GM18858 (cell line): ENCODE measurements at regions not wholly inside any gene's neighbourhood (a gene's known extent, or its start where the extent isn't known, plus 50 kb on each side); places are given as distances from the start of the nearest gene placed in this dataset.

Experiments
- ATAC-seq: cut with Tn5 transposase; IDR thresholded peaks from one replicate; pipeline ENCODE4 v1.9.1; 2021; ENCODE audit not compliant: unreplicated experiment

DNA sequence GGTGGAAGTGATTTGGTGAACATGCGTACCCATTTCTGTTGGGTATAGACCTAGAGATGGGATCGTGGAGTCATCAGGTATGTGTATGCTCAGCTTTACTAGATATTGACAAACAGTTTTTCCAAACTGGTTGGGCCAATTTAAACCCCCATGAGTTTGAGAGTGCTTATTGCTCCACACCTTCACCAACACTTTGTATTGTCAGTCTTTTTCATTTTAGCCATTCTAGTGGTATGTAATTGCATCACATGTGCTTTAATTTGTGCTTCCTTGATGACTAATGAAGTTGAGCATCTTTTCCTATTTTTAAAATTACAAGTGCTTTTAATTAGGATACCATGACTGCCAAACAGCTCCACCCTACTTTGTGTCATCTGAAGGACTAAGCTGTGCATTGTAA, 158.9 kb upstream of the AKIRIN2 start:
- ATAC-seq, result no peak

DNA sequence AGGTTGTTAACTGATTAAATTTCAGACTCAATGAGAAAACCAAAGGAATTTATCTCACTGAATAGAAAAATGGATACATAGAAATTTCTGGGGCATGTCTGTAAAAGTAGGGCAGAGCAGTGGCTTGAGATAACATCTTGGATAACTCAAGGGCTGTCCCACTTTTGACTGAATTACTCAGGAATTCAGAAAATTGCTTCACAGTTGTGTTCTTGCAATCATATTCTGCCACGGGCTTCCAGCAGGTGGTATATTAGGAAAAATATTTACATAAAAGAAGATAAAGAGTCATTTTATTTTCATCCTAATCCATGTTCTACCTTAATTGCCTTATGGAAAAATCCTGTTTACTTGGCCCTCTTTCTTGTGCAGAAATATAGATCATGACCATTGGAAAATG, 156.4 kb upstream of the AKIRIN2 start:
- ATAC-seq, result no peak

DNA sequence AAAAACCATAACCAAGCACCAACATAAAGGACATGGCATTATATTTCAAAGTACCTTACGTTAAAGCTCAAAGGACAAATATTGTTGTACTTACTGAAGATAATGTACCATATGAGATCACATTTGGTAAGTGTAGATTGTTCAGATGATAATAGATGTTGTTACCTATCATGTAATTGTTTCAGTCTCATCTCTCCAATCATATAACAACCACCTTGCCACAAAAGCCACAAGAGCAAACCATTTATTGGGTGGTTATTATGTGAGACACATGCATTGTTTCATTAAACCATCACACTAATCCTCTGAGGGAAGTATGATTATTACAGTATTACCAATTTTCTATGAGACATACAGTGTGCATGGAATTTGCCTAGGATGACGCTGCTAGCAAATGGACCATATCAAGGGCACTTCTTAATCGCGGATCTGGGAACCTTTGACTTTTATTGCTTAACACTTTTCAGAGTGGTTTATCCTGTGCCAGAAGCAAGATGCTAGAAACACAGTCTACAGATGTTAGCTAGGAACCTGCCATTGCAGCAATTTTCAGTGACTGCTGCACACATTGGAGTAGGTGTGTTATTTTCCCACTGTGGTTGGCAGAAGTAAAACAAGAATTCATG, 149.8 kb upstream of the AKIRIN2 start:
- ATAC-seq, result no peak

DNA sequence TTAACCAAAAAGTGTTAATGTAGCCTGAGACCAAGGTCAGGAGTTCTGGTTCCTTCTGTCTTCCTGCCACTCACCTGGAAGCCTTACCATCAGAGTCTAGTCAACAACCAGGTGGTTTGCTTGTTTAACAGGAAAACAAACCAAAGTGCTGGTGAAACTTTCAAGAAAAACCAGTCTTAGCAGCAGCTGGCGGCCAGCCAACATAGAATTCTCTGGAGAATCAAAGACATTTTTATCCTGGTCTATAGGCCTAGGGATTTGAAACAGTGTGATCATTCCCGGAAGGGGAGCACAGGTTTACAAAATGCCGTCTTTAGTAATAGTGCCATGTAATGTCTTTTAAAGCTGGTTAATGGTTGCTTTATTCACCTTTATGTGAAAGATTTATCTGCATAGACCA, 146.6 kb upstream of the AKIRIN2 start:
- no peak for ATAC-seq

DNA sequence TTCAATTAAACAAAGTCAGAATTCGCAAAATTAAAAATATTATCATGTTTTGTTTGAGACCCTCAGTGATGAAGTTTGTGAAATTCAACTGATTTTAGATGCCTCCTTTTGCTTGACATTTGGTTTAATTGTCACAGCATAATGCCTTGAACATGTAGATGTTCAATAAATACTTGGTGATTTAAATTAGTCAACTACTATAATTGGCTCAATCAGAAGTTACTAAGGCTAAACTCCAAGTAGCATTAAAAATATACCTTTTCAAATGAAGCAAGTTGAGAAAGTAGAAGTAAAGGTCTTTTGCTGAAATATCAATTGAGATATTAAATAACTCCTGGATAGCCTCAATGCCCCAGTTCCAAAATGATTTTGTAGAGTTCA, 145.8 kb upstream of the AKIRIN2 start:
- no peak for ATAC-seq

DNA sequence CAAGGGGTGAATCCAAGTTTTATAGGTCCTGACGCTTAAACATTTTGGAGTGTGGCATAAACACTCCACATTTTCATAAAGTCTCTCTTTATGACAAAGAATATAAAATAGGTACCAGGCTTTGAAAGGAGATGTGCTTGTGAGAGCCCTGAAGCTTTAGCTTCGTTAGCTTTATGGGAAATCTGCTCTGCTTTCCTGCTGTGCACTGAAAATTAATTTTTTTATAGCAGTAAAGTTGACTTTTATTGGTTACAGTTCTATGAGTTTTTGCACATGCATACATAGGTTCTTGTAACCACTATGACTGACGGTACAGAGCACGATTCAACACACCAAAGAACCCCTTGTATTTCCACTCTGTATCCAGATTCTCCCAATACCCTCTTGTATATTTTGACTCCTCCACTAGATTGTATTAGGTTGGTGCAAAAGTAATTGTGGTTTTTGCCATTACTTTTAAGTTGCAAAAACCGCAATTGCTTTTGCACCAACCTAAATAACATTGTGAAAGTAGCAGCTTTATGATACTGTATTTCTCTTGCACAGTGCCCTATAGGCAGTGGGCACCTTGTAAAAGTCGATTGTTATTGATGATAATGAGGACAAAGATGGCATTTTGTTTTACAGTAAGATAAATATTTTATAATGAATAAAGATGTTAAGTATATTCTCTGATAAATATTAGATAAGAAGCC, 145.2 kb upstream of the AKIRIN2 start:
- no peak for ATAC-seq

DNA sequence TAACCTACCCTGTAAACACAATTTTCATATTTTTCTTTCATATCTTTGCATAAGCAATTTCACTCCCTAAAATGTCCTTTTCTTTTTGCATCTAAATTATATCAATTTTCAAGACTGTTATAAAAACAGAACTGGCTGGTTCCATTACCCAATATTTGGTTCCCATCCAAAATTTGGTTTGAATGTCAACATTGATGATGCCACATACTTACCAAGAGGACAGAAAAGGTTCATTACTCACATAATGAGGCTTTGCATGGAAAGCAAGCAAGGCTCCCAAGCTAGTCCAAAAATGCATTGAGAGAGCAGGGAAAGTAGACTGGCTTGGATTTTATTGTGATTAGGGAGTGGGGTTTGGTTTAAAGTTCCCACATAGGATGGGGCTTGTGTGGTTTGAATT, 144.4 kb upstream of the AKIRIN2 start:
- ATAC-seq, result no peak

DNA sequence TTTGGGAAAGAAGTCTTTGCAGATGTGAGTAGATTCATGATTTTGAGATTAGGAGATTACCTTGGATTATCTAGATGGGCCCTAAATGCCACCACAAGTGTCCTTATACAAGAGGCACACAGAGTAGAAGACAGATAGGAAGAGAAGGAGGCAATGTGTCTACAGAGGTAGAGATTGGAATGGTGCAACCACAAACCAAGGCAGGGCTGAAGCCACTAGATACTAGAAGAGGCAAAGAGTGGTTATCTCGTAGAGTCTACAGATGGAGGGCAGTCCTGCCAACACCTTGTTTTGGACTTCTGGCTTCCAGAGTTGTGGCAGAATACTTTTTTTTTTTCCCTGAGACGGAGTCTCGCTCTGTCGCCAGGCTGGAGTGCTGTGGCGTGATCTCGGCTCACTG, 138.3 kb upstream of the AKIRIN2 start:
- no peak for ATAC-seq

DNA sequence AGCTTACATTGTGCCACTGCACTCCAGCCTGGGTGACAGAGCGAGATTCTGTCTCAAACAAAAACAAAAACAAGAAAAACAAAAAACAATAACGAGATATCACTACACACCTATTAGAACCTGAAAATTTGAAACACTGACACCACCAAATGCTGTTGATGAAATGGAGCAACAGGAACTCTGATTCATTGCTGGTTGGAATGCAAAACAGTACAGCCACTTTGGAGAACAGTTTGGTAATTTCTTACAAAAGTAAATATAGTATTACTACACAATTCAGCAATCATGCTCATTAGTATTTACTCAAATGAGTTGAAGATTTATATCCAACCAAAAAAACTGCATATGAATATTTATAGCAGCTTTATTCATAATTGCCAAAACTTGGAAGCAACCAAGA, 135.8 kb upstream of the AKIRIN2 start:
- ATAC-seq, result no peak

DNA sequence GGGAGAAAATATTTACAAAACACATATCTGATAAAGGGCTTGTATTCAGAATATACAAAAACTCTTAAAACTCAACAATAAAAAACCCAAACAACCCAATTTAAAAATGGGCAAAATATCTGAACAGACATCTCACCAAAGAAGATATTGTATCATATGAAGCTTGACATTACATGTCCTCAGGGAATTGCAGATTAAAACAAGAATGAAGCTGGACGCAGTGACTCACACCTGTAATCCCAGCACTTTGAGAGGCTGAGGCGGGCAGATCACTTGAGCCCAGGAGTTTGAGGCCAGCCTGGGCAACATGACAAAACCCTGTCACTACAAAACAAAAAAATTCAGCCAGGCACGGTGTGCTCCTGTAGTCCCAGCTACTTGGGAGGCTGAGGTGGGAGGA, 135.4 kb upstream of the AKIRIN2 start:
- ATAC-seq, result no peak

DNA sequence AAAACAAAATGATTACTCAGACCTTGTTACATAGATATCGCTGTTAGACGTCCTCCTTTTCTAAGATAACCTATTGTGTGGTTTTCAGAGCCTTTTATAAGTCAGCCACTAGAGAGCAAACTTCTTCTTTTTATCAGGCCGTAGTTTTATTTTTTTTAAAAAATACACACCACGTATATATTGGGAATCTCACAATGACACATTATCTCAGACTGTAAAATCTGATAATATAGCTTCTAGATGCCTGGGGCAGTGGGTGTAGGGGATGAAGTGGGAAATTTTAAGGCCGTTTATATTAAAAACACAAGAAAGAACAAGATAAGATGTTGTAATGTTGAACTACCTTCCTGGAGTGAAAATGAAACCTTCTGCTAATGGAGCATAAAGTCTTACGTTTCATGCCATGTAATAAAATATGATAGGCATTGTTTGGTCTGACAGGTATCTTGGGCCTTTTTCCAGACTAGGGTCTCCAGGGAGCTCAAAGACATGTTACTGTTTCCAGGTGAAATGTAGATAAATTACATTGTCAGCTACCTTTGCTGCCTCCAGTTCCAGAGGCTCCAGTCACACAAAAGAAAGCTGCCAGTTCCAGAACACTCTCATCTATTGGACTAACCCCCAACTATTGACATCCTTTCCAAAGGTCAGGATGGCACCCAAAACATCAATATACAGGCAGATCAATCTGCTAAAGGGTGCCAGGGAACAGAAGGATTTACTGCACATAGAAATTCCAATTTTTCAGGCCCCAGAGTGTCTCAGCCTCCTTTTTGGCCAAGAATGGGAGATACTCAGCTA, 130.2 kb upstream of the AKIRIN2 start:
- peak; percentile 55 for ATAC-seq

DNA sequence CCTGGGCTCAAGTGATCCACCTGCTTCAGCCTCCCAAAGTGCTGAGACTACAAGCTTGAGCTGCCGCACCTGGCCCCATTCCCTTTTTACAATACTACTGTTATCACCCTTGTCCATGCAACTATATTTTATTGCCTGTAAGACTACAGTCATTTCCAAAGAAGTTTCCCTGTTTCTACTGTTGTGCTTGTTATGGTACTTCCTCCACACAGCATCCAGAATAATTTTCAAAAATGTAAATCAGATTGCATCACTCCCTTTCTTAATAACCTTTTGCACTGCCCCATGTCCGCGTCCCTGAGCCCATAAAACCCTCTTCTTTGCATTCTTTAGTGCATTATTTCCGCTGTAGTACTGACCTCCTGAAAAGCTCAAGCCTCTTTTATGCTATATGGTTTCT, 128.9 kb upstream of the AKIRIN2 start:
- no peak for ATAC-seq

DNA sequence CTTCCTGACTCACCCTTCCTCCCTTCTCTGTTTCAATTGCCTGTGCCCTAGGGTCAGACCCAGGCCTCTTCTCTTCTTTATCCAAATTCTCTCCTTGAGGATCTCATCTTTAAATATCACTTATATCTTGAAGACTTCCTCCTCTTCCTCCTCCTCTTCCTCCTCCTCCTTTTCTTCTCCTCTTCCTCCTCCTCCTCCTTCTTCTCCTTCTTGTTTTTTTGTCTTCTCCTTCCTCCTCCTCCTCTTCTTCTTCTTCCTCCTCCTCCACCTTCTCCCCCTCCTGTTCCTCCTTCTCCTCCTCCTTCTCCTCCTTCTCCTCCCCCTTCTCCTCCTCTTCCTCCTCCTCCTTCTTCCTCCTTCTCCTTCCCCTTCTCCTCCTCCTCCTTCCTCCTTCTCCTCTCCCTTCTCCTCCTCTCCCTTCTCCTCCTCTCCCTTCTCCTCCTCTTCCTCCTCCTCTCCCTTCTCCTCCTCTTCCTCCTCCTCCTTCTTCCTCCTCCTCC, 127.6 kb upstream of the AKIRIN2 start:
- no peak for ATAC-seq

DNA sequence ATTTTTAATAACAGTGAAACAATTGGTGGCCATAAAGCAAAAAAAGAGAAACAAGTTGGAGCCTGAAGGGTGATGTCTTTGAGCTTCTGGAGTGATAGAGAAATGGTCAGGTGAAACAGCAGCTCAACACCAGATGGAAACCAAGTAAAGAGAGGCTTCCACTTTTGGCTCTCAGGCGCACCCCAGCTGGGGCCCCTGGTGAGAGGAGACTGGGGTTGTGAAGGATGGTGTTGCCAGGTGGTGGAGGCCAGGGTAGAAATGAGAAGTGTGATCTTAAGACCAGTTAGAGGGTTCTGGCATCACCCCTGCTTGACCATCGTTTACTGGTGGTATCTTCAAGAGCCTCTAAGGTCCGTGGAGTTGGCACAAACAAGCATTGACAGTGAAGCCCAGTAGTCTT, 126.0 kb upstream of the AKIRIN2 start:
- no peak for ATAC-seq

DNA sequence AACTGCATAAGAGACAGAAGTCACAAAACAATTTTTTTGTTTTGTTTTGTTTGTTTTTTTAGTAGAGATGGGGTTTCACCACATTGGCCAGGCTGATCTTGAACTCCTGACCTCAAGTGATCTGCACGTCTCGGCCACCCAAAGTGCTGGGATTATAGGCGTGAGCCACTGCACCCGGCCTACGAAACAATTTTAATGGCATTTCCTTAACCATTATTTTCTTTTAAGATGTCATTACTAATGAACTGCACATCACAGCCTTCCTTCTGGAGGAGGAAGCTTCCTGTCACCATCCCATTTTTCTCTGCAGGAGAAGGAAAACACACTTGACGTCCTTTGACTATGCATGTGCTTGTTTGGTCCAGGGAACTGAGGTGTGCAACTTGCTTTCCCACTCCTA, 125.3 kb upstream of the AKIRIN2 start:
- no peak for ATAC-seq

DNA sequence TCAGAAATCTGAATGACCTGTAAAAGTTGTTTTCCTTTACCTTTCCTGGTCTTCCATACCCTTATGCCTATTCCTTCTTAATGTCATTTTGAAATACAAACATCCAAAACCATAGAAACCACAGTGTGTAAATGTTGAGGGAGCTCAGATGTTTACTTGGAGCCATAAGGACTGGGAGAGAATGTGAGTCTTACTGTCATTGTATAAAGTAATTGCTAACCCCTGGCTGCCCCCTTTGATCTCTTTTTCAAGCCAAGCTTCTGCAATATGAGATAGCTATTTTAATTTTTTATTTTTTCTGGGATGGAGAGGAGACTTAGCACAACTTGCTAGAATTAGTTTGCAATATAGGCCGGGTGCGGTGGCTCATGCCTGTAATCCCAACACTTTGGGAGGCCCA, 124.4 kb upstream of the AKIRIN2 start:
- no peak for ATAC-seq

DNA sequence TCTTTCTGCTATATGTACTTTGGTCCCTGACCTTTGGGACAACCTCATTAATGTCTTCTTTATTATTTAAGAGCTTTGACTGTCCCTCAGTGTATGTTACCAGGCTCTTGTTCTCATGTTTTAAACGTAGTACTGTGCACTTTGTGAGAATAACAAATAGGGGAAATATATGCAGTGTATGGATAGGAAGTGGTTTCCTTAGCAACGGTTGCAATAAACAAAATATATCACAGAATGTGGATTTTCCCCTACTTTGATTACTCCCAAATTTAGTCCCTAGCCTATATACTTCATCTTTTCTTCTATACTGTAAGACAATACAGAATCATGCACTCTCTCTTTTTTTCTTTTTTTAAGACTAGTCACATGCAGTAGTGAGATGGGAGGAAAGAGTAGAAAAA, 123.8 kb upstream of the AKIRIN2 start:
- peak; percentile 72 for ATAC-seq

DNA sequence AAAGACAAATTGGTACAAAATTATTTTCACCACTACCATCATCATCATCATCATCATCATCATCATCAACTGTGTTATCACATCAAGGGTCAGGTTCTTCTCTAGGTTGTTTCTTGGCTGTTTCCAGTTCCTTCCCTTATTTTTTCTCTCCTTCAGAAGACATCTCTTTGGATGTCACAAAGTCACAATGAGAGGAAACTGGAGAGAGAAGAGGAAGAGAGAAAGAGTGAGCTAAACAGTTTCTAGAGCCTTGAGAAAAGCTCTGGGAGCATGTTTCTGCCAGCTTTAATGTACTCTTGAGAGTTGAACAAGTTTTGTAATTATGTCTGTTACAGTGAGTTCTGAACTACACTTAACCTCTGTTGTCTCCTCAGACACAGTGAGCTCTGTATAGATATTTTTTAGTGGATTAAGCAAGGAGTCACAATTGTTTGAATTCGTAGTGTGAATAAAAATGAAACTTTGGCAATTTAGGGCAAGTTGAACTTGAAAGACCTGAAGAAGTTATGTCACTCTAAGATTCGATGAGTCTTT, 123.0 kb upstream of the AKIRIN2 start:
- ATAC-seq, result no peak

DNA sequence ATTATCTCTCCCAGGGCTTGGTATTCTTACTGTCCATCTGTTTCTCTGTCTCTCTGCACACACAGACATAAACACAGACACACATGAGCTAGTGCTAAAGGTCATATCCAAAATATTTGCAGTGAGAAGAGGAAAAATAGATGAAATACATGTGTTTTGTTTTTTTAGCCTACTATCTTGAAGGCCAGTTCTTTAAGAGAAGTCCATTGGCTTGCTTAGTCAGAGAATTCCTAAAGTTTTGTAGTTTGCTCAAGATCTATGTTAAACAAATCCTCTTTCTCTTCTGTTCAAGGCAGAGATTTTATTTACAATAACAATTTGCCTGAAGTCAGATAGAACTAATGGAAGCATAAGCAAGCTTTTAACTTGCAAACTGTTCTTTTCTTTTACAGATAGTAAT, 120.0 kb upstream of the AKIRIN2 start:
- no peak for ATAC-seq

DNA sequence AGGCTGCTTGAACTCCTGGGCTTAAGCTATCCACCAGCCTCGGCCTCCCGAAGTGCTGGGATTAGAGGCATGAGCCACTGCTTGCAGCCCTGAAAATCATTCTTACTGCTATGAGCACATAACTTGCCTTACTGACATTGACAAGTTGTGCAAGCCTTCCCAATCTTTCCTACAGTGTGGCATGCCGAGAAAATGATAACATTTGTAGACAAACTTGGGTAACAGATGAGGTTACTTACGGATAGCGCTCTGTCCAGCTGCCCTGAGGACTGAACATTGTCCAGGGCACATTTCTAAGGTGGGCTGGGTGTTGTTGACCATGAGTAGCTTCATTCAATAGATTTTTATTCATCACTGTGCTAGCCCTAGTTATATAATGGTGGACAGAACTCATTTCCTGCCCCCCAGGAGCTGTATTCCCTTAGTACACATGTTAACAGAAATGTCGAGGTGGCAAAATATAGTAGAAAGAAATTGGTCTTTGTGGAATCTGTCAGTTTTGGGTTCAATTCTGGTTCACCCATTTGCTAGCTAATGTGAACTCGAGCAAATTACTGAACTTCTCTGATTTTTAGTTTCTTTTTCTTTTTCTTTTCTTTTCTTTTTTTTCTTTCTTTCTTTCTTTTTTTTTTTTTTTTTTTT, 118.4 kb upstream of the AKIRIN2 start:
- ATAC-seq, result no peak

DNA sequence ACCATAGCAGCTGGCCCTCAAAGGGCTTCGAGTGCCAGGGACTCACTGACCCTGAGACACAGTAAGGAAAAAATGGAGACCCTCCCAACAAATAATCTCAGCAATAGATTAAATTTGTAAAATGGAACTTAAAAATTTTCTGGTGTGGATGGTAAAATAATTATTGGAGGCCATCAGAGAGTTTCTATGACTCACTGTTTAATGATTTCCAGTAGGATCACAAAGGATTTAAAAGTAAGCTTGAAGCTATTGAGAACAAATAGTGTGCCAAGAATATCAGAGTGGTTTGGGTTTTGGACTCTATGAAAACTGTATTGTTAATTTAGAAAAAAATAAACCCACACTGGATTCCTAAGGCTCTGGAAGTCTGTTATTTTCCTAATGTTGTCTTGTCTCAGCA, 115.2 kb upstream of the AKIRIN2 start:
- no peak for ATAC-seq
